HL-60 (cell line): ENCODE measurements at regions not wholly inside any gene's neighbourhood (a gene's known extent, or its start where the extent isn't known, plus 50 kb on each side); places are given as distances from the start of the nearest gene placed in this dataset.

Source experiments
- CTCF ChIP-seq: IDR thresholded peaks from one replicate; pipeline ENCODE4 v1.5.1; 2011; ENCODE audit warnings: low read length, control low read depth, inconsistent platforms; ENCODE audit not compliant: insufficient read depth
- GABPA ChIP-seq: IDR thresholded peaks from 2 replicates; pipeline ENCODE4 v1.6.1; 2012; ENCODE audit warnings: low read depth
- POLR2AphosphoS5 ChIP-seq: IDR thresholded peaks from 2 replicates; pipeline ENCODE4 v1.6.1; 2012; ENCODE audit warnings: low read depth
- SPI1 ChIP-seq: IDR thresholded peaks from 2 replicates; pipeline ENCODE4 v1.6.1; 2012; ENCODE audit warnings: low read depth, mild to moderate bottlenecking, borderline replicate concordance
- TF ChIP-seq, protein P1 (sequence below): IDR thresholded peaks from 2 replicates; pipeline ENCODE4 v1.6.1; 2012; ENCODE audit warnings: low read depth; ENCODE audit not compliant: insufficient replicate concordance

- TF ChIP-seq CTCF: no peak
- TF ChIP-seq GABPA: no peak
- TF ChIP-seq POLR2AphosphoS5: no peak
- TF ChIP-seq, protein P1, sequence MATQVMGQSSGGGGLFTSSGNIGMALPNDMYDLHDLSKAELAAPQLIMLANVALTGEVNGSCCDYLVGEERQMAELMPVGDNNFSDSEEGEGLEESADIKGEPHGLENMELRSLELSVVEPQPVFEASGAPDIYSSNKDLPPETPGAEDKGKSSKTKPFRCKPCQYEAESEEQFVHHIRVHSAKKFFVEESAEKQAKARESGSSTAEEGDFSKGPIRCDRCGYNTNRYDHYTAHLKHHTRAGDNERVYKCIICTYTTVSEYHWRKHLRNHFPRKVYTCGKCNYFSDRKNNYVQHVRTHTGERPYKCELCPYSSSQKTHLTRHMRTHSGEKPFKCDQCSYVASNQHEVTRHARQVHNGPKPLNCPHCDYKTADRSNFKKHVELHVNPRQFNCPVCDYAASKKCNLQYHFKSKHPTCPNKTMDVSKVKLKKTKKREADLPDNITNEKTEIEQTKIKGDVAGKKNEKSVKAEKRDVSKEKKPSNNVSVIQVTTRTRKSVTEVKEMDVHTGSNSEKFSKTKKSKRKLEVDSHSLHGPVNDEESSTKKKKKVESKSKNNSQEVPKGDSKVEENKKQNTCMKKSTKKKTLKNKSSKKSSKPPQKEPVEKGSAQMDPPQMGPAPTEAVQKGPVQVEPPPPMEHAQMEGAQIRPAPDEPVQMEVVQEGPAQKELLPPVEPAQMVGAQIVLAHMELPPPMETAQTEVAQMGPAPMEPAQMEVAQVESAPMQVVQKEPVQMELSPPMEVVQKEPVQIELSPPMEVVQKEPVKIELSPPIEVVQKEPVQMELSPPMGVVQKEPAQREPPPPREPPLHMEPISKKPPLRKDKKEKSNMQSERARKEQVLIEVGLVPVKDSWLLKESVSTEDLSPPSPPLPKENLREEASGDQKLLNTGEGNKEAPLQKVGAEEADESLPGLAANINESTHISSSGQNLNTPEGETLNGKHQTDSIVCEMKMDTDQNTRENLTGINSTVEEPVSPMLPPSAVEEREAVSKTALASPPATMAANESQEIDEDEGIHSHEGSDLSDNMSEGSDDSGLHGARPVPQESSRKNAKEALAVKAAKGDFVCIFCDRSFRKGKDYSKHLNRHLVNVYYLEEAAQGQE: no peak
- no peak for TF ChIP-seq SPI1
Observed at GRCh38 chr11:116224889-116225200, 547.9 kb downstream of the BUD13 start.
